K562 (cell line): ENCODE measurements at regions not wholly inside any gene's neighbourhood (a gene's known extent, or its start where the extent isn't known, plus 50 kb on each side); places are given as distances from the start of the nearest gene placed in this dataset.

ENCODE experiments used
- ATAC-seq: fragments of 200-7000 bp; cut with Tn5 transposase; 3 replicates; pipeline ENCODE4 v1.9.1; 2020; ENCODE audit warnings: moderate library complexity
- BruUV-seq: library from RNA; stranded (reverse); fragments of 400-500 nt; replicated peaks from 2 replicates; lab custom pipeline; 2021; lab: Mats Ljungman, UMichigan
- CTCF ChIA-PET: fragments of 300-600 bp; formaldehyde crosslinking; extraction: SDS; loops from one replicate; lab custom pipeline; 2021; ENCODE audit warnings: low intra/inter-chr PET ratio; lab: Yijun Ruan, JAX
- POLR2A ChIA-PET: fragments of 300-600, 350-650 bp; sonication (Branson Sonifier 250); formaldehyde crosslinking; extraction: SDS; loops from one replicate; lab custom pipeline; 2021; ENCODE audit warnings: antibody characterized with exemption, inconsistent platforms; lab: Yijun Ruan, JAX
- DNase-seq, 4 experiments: peaks; one replicate each; pipeline versions ENCODE4 v3.0.0 to v3.0.0-alpha.2; 2011 to 2018; ENCODE audit warnings: low spot score in 3 of 4, mixed read lengths in 3 of 4; ENCODE audit errors: extremely low read depth in 1 of 4
- FAIRE-seq: peaks from 2 replicates; lab custom pipeline; 2011; peaks lifted over from hg19 to GRCh38; lab: Jason Lieb, UNC
- H2AFZ ChIP-seq: 2 replicates; pipeline ENCODE4 v1.6.0; 2011; ENCODE audit warnings: low read depth, low read length, control low read depth, inconsistent platforms
- H3K27ac ChIP-seq: fragments of 200-600 bp; 3 replicates; pipeline ENCODE4 v1.8.0; 2011; ENCODE audit warnings: low read depth, mild to moderate bottlenecking, control low read depth, inconsistent platforms, low read length, moderate library complexity, mixed read lengths; ENCODE audit errors: extremely low read depth
- H3K27me3 ChIP-seq, 2 experiments: fragments of 300-600 bp in 1 of 2; 2 replicates in 1 of 2; 3 replicates in 1 of 2; pipeline versions ENCODE4 v1.6.0 to v1.8.0; 2011; ENCODE audit warnings: inconsistent platforms in 2 of 2, low read length in 2 of 2, mild to moderate bottlenecking in 1 of 2, mixed read lengths in 1 of 2, moderate library complexity in 1 of 2; ENCODE audit not compliant: control insufficient read depth in 2 of 2, insufficient read depth in 2 of 2
- H3K36me3 ChIP-seq: fragments of 300-600 bp; 3 replicates; pipeline ENCODE4 v1.8.0; 2011; ENCODE audit warnings: mild to moderate bottlenecking, low read length, inconsistent platforms; ENCODE audit not compliant: control insufficient read depth, insufficient read depth
- H3K4me1 ChIP-seq, 2 experiments: fragments of 200-600 bp in 1 of 2; replicated peaks in 1 of 2; 2 replicates in 1 of 2; 3 replicates in 1 of 2; pipeline versions ENCODE4 v1.5.1 to v1.8.0; 2011; ENCODE audit warnings: inconsistent platforms in 2 of 2, low read length in 2 of 2, mild to moderate bottlenecking in 1 of 2, mixed read lengths in 1 of 2, moderate library complexity in 1 of 2; ENCODE audit not compliant: control insufficient read depth in 2 of 2, insufficient read depth in 2 of 2
- H3K4me2 ChIP-seq: 2 replicates; pipeline ENCODE4 v1.6.1; 2011; ENCODE audit warnings: low read length, control low read depth, inconsistent platforms, mixed read lengths; ENCODE audit not compliant: insufficient read depth
- H3K4me3 ChIP-seq: fragments of 200-600 bp; sonication (generic), shearing (Covaris generic); 2 replicates; pipeline ENCODE4 v1.5.1; 2016; ENCODE audit warnings: control low read depth, inconsistent platforms
- H3K79me2 ChIP-seq: fragments of 200-600 bp; 3 replicates; pipeline ENCODE4 v1.8.0; 2011; ENCODE audit warnings: low read length, inconsistent platforms; ENCODE audit not compliant: control insufficient read depth, insufficient read depth
- H3K9ac ChIP-seq, 2 experiments: 2 replicates each; pipeline versions ENCODE4 v1.6.0 to v1.6.1; 2011; ENCODE audit warnings: low read depth in 2 of 2, low read length in 2 of 2, control low read depth in 1 of 2, inconsistent platforms in 1 of 2, mild to moderate bottlenecking in 1 of 2, mixed read lengths in 1 of 2; ENCODE audit not compliant: insufficient read depth in 1 of 2
- H3K9me1 ChIP-seq: one replicate; pipeline ENCODE4 v1.6.0; 2011; ENCODE audit warnings: inconsistent platforms, mild to moderate bottlenecking, low read length, moderate library complexity; ENCODE audit not compliant: control insufficient read depth, insufficient read depth
- H3K9me3 ChIP-seq: replicated peaks from 2 replicates; pipeline ENCODE4 v1.5.1; 2011; ENCODE audit warnings: low read depth, low read length, inconsistent platforms; ENCODE audit not compliant: control insufficient read depth, insufficient read depth
- H4K20me1 ChIP-seq: replicated peaks from 2 replicates; pipeline ENCODE4 v1.6.1; 2011; ENCODE audit warnings: low read length, inconsistent platforms, mixed read lengths; ENCODE audit not compliant: control insufficient read depth, insufficient read depth
- BACH1 ChIP-seq: fragments of 200-800 bp; sonication (Bioruptor generic); IDR thresholded peaks from 2 replicates; pipeline ENCODE4 v1.6.1; 2016; ENCODE audit warnings: missing genetic modification characterization, missing compliant biosample characterization
- MYNN ChIP-seq, 2 experiments: sonication (generic); formaldehyde crosslinking in 1 of 2; IDR thresholded peaks; 2 replicates each; pipeline versions ENCODE4 v1.5.0 to v1.6.1; 2016 to 2020; ENCODE audit warnings: antibody characterized with exemption in 1 of 2, missing genetic modification reagents in 1 of 2
- NR2F6 ChIP-seq: fragments of 450-650 bp; formaldehyde crosslinking; IDR thresholded peaks from 2 replicates; pipeline ENCODE4 v1.4.0; 2020; ENCODE audit warnings: mild to moderate bottlenecking
- PBX2 ChIP-seq, 2 experiments: IDR thresholded peaks in 1 of 2; conservative IDR thresholded peaks in 1 of 2; 2 replicates each; pipeline ENCODE4 v1.6.1; 2016; ENCODE audit warnings: low read depth in 2 of 2, mild to moderate bottlenecking in 1 of 2, missing compliant biosample characterization in 1 of 2, missing genetic modification characterization in 1 of 2, moderate library complexity in 1 of 2
- PHB2 ChIP-seq: fragments of 450-650 bp; IDR thresholded peaks from 2 replicates; pipeline ENCODE4 v1.6.1; 2017; ENCODE audit warnings: low read depth
- PHF21A ChIP-seq: fragments of 450-650 bp; IDR thresholded peaks from 2 replicates; pipeline ENCODE4 v1.6.1; 2017; ENCODE audit warnings: low read depth, borderline replicate concordance
- SIN3A ChIP-seq, 2 experiments: fragments of 150-350 bp in 1 of 2; IDR thresholded peaks; 2 replicates each; pipeline ENCODE4 v1.6.1; 2011 to 2016; ENCODE audit warnings: borderline replicate concordance in 2 of 2, low read depth in 2 of 2, low read length in 2 of 2, mild to moderate bottlenecking in 2 of 2, moderate library complexity in 2 of 2; ENCODE audit not compliant: control insufficient read depth in 1 of 2
- TAF7 ChIP-seq: fragments of 450-650 bp; IDR thresholded peaks from 2 replicates; pipeline ENCODE4 v1.6.1; 2016; ENCODE audit warnings: missing genetic modification characterization, missing compliant biosample characterization
- ZBTB49 ChIP-seq: sonication (generic); formaldehyde crosslinking; IDR thresholded peaks from 2 replicates; pipeline ENCODE4 v1.8.0; 2022; ENCODE audit warnings: missing genetic modification reagents, mild to moderate bottlenecking, borderline replicate concordance
- ZFP91 ChIP-seq: sonication (generic); formaldehyde crosslinking; IDR thresholded peaks from 2 replicates; pipeline ENCODE4 v1.8.0; 2022; ENCODE audit warnings: mild to moderate bottlenecking, missing genetic modification reagents
- ZNF253 ChIP-seq: fragments of 250-450 bp; sonication (Bioruptor Pico); conservative IDR thresholded peaks from 2 replicates; pipeline ENCODE4 v1.6.1; 2021; ENCODE audit warnings: mild to moderate bottlenecking
- ZNF586 ChIP-seq: fragments of 450-650 bp; formaldehyde crosslinking; conservative IDR thresholded peaks from 2 replicates; pipeline ENCODE4 v1.4.0; 2020; ENCODE audit warnings: mild to moderate bottlenecking, moderate library complexity
- ZNF717 ChIP-seq: fragments of 250-450 bp; sonication (Bioruptor Pico); IDR thresholded peaks from 2 replicates; pipeline ENCODE4 v1.5.0; 2021
- ZNF778 ChIP-seq: fragments of 450-650 bp; formaldehyde crosslinking; IDR thresholded peaks from 2 replicates; pipeline ENCODE4 v1.4.0; 2020; ENCODE audit warnings: mild to moderate bottlenecking, moderate library complexity
- in situ Hi-C: fragments of 300-500 bp; cut with MboI; formaldehyde crosslinking; loops from 4 replicates; pipeline ENCODE4 v1.15.0; 2018; ENCODE audit warnings: inconsistent platforms, mixed read lengths
- intact Hi-C: fragments of 100-400 bp; cut with micrococcal nuclease; formaldehyde crosslinking; loops from 2 replicates; pipeline ENCODE4 v1.14.2; 2022
- TF ChIP-seq, protein P1 (sequence below): fragments of 250-450 bp; sonication (Bioruptor Pico); IDR thresholded peaks from 2 replicates; pipeline ENCODE4 v1.4.0; 2020; ENCODE audit warnings: mild to moderate bottlenecking

- no peak for FAIRE-seq
- no peak for DNase-seq
- H3K79me2 ChIP-seq: no peaks in the 10 kb centered on the region
- TF ChIP-seq ZNF717 (CRISPR knock-in tag) (no peak), SIN3A (IDR thresholded peaks at IDR 0.05; ENCODE audit: borderline replicate concordance in 2 of 2, control insufficient read depth in 1 of 2, low read depth in 2 of 2, low read length in 2 of 2) (no peak), ZNF778 (CRISPR knock-in tag) (no peak), ZNF253 (CRISPR knock-in tag) (no peak), TAF7 (tag) (no peak), BACH1 (tag) (no peak), PHB2 (no peak), PBX2 (CRISPR knock-in tag; IDR thresholded peaks at IDR 0.05; ENCODE audit: low read depth) (no peak), PBX2 (tag; conservative IDR thresholded peaks at IDR 0.05; ENCODE audit: low read depth) (no peak), PHF21A (no peak), ZBTB49 (CRISPR knock-in tag) (no peak), ZFP91 (CRISPR knock-in tag) (no peak), ZNF586 (no peak), NR2F6 (no peak), MYNN (IDR thresholded peaks at IDR 0.05) (no peak), MYNN (CRISPR knock-in tag; IDR thresholded peaks at IDR 0.05) (no peak)
- TF ChIP-seq, protein P1, sequence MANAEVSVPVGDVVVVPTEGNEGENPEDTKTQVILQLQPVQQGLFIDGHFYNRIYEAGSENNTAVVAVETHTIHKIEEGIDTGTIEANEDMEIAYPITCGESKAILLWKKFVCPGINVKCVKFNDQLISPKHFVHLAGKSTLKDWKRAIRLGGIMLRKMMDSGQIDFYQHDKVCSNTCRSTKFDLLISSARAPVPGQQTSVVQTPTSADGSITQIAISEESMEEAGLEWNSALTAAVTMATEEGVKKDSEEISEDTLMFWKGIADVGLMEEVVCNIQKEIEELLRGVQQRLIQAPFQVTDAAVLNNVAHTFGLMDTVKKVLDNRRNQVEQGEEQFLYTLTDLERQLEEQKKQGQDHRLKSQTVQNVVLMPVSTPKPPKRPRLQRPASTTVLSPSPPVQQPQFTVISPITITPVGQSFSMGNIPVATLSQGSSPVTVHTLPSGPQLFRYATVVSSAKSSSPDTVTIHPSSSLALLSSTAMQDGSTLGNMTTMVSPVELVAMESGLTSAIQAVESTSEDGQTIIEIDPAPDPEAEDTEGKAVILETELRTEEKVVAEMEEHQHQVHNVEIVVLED (CRISPR knock-in tag): no peak
Observed at GRCh38 chr14:86912709-86913108, 1080.3 kb downstream of the GALC start.

More at GRCh38 chr14:86912709-86913108, 1080.3 kb downstream of the GALC start:
- ATAC-seq: no peak
- BruUV-seq: no TSS peak
- Histone ChIP-seq H3K9me3 (no peaks in the 10 kb centered on the region), H2AFZ (no peak overlapping the region), H3K4me3 (no peak overlapping the region), H3K4me1 (no peaks in the 10 kb centered on the region), H3K9ac (no peak overlapping the region), H3K27ac (no peak overlapping the region), H4K20me1 (no peaks in the 10 kb centered on the region), H3K9me1 (no peaks in the 10 kb centered on the region), H3K27me3 (no peaks in the 10 kb centered on the region), H3K36me3 (no peaks in the 10 kb centered on the region), H3K4me2 (no peak overlapping the region)
- ChIA-PET POLR2A (no interaction called here), CTCF (no interaction called here)
- in situ Hi-C loops: no loop called here
- intact Hi-C loops: no loop called here
